Peyer's patch (tissue), 4 donors: ENCODE measurements at regions not wholly inside any gene's neighbourhood (a gene's known extent, or its start where the extent isn't known, plus 50 kb on each side); places are given as distances from the start of the nearest gene placed in this dataset.

Experiments
- DNase-seq, 3 donors: peaks; one replicate each; pipeline ENCODE4 v3.0.0-alpha.2; 2017 to 2019
- H3K27ac ChIP-seq, 4 donors: fragments of 200-600 bp; sonication (generic); one replicate each; pipeline ENCODE4 v1.5.1; 2016 to 2019
- H3K27me3 ChIP-seq, 2 donors: fragments of 200-600 bp; sonication (generic); one replicate each; pipeline ENCODE4 v1.5.1; 2019
- H3K36me3 ChIP-seq, 3 donors: fragments of 200-600 bp; sonication (generic); one replicate each; pipeline ENCODE4 v1.5.1; 2016 to 2019
- H3K4me1 ChIP-seq, 4 donors: fragments of 200-600 bp; sonication (generic); one replicate each; pipeline ENCODE4 v1.5.1; 2016 to 2019
- H3K4me3 ChIP-seq, 4 donors: fragments of 200-600 bp; sonication (generic); 1 replicate in 3 of 4; 2 replicates in 1 of 4; pipeline ENCODE4 v1.5.1; 2016 to 2019; ENCODE audit warnings: mild to moderate bottlenecking in 1 of 4
- H3K9me3 ChIP-seq, 4 donors: fragments of 200-600 bp; sonication (generic); one replicate each; pipeline ENCODE4 v1.5.1; 2016 to 2019; ENCODE audit warnings: mild to moderate bottlenecking in 1 of 4
- POLR2A ChIP-seq, 2 donors: fragments of 450-650 bp; IDR thresholded peaks; one replicate each; pipeline ENCODE4 v1.5.1; 2017; ENCODE audit warnings: antibody characterized with exemption in 2 of 2, mild to moderate bottlenecking in 2 of 2, moderate library complexity in 2 of 2
- TF ChIP-seq, protein P1 (sequence below), 6 experiments: fragments of 450-650 bp in 4 of 6; fragments of 200-600 bp in 2 of 6; sonication (generic) in 1 of 6; IDR thresholded peaks; one replicate each; pipeline ENCODE4 v1.5.1; 2017 to 2019; ENCODE audit warnings: antibody characterized with exemption in 6 of 6, mild to moderate bottlenecking in 3 of 6, moderate library complexity in 1 of 6

DNA sequence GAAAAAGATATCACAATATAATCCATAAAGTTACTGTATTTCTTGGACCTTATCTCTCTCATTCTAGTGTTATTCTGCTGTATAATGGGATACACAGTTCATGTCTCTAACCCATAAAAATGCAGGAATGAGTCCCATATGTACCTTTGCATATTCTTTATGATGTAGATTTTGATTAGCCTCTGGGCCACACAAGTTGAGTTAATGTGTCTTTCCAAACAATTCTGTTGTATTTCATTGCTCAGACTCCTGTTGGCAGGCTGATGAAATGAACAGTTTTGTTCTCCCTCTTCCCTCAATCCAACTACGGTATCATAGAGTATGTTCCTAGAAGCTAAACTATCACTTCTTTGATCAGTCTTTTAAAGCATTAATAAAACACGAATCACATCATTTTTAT, 113.2 kb upstream of the SATB2 start:
- DNase-seq, result no peak
- H3K36me3 ChIP-seq, result no peaks in the 10 kb centered on the region
- no peaks in the 10 kb centered on the region for H3K9me3 ChIP-seq
- no peaks in the 10 kb centered on the region for H3K27me3 ChIP-seq
- no peak overlapping the region for H3K27ac ChIP-seq
- no peak overlapping the region for H3K4me3 ChIP-seq
- TF ChIP-seq, protein P1, sequence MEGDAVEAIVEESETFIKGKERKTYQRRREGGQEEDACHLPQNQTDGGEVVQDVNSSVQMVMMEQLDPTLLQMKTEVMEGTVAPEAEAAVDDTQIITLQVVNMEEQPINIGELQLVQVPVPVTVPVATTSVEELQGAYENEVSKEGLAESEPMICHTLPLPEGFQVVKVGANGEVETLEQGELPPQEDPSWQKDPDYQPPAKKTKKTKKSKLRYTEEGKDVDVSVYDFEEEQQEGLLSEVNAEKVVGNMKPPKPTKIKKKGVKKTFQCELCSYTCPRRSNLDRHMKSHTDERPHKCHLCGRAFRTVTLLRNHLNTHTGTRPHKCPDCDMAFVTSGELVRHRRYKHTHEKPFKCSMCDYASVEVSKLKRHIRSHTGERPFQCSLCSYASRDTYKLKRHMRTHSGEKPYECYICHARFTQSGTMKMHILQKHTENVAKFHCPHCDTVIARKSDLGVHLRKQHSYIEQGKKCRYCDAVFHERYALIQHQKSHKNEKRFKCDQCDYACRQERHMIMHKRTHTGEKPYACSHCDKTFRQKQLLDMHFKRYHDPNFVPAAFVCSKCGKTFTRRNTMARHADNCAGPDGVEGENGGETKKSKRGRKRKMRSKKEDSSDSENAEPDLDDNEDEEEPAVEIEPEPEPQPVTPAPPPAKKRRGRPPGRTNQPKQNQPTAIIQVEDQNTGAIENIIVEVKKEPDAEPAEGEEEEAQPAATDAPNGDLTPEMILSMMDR (IDR thresholded peaks at IDR 0.05), result no peak
- TF ChIP-seq POLR2A (IDR thresholded peaks at IDR 0.05), result no peak
- H3K4me1 ChIP-seq, result no peaks in the 10 kb centered on the region

DNA sequence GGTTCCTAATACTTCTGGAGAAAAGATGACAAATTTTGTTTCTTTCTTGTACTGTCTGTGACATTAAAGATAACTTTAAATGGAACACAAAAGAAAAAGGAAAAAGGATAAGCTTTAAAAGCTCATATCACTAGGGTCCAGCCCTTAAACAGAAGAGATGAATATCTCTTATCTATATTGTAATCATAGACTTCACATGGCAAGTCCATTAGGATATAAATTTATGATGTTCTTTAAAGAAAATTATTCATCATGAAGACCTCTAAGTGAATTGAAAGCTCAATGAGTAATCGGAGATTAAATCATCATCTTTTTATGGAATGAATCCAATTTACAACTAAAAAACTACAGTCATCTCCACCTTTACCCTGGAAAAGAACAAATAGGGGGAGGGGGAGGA, 111.6 kb upstream of the SATB2 start:
- Histone ChIP-seq H3K27ac (no peak overlapping the region), H3K36me3 (no peaks in the 10 kb centered on the region), H3K9me3 (no peaks in the 10 kb centered on the region), H3K4me3 (no peak overlapping the region), H3K4me1 (no peaks in the 10 kb centered on the region), H3K27me3 (no peaks in the 10 kb centered on the region)
- no peak for DNase-seq
- TF ChIP-seq, protein P1 (IDR thresholded peaks at IDR 0.05), result no peak
- no peak for TF ChIP-seq POLR2A (IDR thresholded peaks at IDR 0.05)

DNA sequence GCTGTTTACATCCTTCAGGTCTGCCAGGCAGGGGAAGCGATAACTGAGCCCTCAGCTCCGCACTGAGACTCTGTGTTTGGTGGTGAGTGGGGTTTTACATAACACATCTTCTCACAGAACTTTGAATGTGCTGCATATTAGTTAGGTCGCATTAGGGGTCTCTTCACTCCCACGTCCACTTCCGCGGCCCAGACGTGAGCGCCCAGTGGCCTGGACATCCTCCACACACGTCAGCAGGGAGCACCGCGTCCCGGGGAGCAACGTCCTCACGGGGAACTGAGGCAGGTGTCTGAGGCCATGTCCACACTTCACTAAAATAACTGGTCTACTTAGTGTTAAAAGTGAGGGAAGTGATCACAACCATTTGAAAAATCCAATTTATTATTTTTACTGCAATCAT, 100.4 kb upstream of the SATB2 start:
- Histone ChIP-seq H3K27ac (no peak overlapping the region), H3K27me3 (no peaks in the 10 kb centered on the region), H3K4me3 (no peak overlapping the region), H3K4me1 (no peaks in the 10 kb centered on the region), H3K36me3 (no peaks in the 10 kb centered on the region), H3K9me3 (no peaks in the 10 kb centered on the region)
- TF ChIP-seq, protein P1 (IDR thresholded peaks at IDR 0.05), result no peak
- no peak for TF ChIP-seq POLR2A (IDR thresholded peaks at IDR 0.05)
- DNase-seq, result no peak

DNA sequence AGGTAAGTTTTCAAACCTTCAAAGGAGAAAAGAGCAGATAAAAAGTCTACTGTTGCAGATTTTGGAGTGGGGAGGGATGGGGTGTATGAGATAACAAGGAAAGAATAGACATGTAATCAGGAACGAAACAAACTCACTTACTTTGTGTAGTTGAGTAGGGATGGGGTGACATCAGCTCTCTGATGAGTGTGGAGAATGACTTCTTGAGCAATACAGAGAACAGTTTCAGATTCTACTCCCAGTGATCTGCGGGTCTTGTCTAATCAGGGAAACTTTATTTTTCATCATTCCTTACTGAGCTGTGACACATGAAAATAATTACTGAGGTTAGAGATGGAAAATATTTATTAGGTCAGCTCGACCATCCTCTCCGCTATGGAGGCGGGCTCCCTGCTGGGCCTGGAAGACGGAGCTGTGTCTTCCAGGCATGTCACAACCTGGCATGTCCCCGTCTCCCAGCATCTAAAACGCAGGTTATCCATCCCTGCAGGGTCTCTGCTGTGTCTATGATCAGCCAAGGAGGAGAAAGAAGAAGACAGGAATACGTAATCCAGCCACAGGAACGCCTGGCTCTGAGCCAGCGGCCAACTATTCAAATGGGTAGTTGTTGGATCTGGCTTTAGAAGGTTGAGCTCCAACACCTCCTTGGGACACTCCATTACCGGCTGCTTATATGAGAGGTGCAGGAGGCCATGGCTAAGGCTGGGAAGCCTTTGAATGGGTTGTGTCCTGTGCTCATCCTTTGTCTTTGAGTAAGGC, 99.0 kb upstream of the SATB2 start:
- TF ChIP-seq, protein P1 (IDR thresholded peaks at IDR 0.05), result no peak
- no peak for TF ChIP-seq POLR2A (IDR thresholded peaks at IDR 0.05)

DNA sequence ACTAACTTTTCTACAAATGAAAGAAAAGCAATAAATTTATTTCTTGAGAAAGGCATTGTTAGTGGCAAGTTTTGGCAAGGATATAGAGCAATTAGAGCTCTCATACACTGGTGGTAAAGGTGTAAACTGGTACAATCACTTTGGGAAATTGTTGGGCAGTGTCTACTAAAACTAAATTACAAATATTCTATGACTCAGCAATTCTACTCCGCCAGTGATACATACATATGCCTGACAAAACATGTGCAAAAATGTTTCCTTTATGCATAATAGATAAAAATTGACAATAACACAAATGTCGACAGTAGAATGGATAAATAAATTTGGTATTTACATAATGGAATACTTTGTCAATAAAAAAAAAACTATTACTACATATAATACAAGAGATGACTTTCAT, 96.3 kb upstream of the SATB2 start:
- H3K36me3 ChIP-seq, result no peaks in the 10 kb centered on the region
- DNase-seq, result no peak
- H3K4me3 ChIP-seq, result no peak overlapping the region
- no peak overlapping the region for H3K27ac ChIP-seq
- no peaks in the 10 kb centered on the region for H3K9me3 ChIP-seq
- no peaks in the 10 kb centered on the region for H3K27me3 ChIP-seq
- no peak for TF ChIP-seq POLR2A (IDR thresholded peaks at IDR 0.05)
- TF ChIP-seq, protein P1 (IDR thresholded peaks at IDR 0.05), result no peak
- no peaks in the 10 kb centered on the region for H3K4me1 ChIP-seq

More for the DNA sequence above, 99.0 kb upstream of the SATB2 start:
- Histone ChIP-seq H3K27me3 (no peaks in the 10 kb centered on the region), H3K27ac (no peak overlapping the region), H3K9me3 (no peaks in the 10 kb centered on the region), H3K36me3 (no peaks in the 10 kb centered on the region), H3K4me1 (no peaks in the 10 kb centered on the region), H3K4me3 (no peak overlapping the region)
- DNase-seq, result no peak
